ENCODE measurements at regions not wholly inside any gene's neighbourhood (a gene's known extent, or its start where the extent isn't known, plus 50 kb on each side); places are given as distances from the start of the nearest gene placed in this dataset.

DNA sequence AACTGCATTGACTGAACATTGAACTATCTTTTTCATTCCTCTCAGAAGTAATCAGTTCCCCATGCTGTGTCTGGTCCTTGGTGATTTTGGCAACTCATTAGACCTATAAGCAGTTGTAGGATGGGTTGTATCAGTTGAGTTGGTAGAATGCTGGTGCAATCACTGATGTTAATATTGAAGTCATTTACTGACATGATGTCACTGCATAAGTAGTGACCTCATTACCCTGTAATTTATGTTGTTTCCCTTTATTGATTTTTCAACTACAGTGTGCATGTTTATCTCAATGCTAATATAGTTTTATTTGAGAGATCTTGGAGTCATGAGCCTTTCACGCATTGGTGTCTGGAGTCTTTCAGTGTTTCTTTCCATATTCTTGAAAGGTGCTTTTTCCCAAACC is 275.0 kb downstream of the SPATA31D1 start:
- no peak for FAIRE-seq

DNA sequence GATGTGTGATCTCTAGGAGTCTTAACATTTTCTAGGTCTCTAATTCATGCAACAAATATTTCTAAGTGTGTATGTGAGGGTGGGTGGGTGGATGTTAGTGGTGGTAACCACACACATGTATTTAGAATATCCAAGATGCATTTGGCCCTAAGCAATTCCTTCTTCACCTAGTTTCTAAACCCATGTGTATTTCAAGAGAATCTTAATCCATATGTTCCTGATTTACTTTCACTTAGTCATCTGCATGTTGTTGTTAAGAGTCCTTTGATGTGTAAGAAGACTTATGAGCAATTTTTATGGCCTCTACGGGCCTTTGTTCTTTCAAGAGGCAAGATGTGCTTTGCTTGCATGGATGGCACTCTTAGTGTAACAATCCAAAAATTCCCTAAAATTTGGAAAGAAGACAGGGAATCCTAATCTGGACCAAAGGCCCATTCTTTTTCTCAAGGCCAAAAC is 282.6 kb downstream of the SPATA31D1 start:
- Histone ChIP-seq H3K27me3 (ENCODE audit: control insufficient read depth, insufficient read depth, low read length) (no peaks in the 10 kb centered on the region), H3K4me3 (ENCODE audit: low read depth, low read length) (no peak overlapping the region), H3K36me3 (ENCODE audit: control insufficient read depth, insufficient read depth, low read length) (no peaks in the 10 kb centered on the region)
- FAIRE-seq = no peak
- peak; percentile 39 for DNase-seq (ENCODE audit: low read depth)
- TF ChIP-seq, protein P1, sequence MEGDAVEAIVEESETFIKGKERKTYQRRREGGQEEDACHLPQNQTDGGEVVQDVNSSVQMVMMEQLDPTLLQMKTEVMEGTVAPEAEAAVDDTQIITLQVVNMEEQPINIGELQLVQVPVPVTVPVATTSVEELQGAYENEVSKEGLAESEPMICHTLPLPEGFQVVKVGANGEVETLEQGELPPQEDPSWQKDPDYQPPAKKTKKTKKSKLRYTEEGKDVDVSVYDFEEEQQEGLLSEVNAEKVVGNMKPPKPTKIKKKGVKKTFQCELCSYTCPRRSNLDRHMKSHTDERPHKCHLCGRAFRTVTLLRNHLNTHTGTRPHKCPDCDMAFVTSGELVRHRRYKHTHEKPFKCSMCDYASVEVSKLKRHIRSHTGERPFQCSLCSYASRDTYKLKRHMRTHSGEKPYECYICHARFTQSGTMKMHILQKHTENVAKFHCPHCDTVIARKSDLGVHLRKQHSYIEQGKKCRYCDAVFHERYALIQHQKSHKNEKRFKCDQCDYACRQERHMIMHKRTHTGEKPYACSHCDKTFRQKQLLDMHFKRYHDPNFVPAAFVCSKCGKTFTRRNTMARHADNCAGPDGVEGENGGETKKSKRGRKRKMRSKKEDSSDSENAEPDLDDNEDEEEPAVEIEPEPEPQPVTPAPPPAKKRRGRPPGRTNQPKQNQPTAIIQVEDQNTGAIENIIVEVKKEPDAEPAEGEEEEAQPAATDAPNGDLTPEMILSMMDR (IDR thresholded peaks at IDR 0.05; ENCODE audit: insufficient read depth, low read length, severe bottlenecking) = no peak

More for the DNA sequence above, 275.0 kb downstream of the SPATA31D1 start:
- no peak overlapping the region for H3K4me3 ChIP-seq (ENCODE audit: low read depth, low read length)
- TF ChIP-seq, protein P1 (IDR thresholded peaks at IDR 0.05; ENCODE audit: insufficient read depth, low read length, severe bottlenecking) = no peak
- H3K36me3 ChIP-seq (ENCODE audit: control insufficient read depth, insufficient read depth, low read length) = no peaks in the 10 kb centered on the region
- no peaks in the 10 kb centered on the region for H3K27me3 ChIP-seq (ENCODE audit: control insufficient read depth, insufficient read depth, low read length)
- no peak for DNase-seq (ENCODE audit: low read depth)

DNA sequence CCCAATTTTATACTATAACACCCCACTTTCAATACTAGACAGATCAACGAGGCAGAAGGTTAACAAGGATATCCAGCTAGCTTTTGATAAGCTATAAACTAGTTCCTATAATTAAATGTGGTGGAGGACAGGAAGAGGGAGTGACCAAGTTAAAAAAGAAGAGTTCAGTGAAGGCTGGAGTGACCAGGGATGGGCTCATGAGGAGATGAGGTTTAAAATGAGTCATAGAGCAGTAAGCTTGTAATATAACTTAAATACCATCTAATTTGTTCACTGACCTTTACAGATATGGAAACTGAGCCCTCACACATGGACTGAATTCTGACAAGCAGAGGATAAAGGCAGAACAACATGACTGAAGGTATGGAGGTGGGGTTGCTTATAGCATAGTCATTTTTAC is 284.5 kb downstream of the SPATA31D1 start:
- no peaks in the 10 kb centered on the region for H3K36me3 ChIP-seq (ENCODE audit: control insufficient read depth, insufficient read depth, low read length)
- DNase-seq (ENCODE audit: low read depth) = peak; percentile 36
- no peak for FAIRE-seq
- TF ChIP-seq, protein P1 (IDR thresholded peaks at IDR 0.05; ENCODE audit: insufficient read depth, low read length, severe bottlenecking) = no peak
- no peaks in the 10 kb centered on the region for H3K27me3 ChIP-seq (ENCODE audit: control insufficient read depth, insufficient read depth, low read length)
- H3K4me3 ChIP-seq (ENCODE audit: low read depth, low read length) = no peak overlapping the region

GRCh38 chr9:82275258-82275927 is 286.8 kb downstream of the SPATA31D1 start:
- Histone ChIP-seq H3K4me3 (ENCODE audit: low read depth, low read length) (no peak overlapping the region), H3K36me3 (ENCODE audit: control insufficient read depth, insufficient read depth, low read length) (no peaks in the 10 kb centered on the region), H3K27me3 (ENCODE audit: control insufficient read depth, insufficient read depth, low read length) (no peaks in the 10 kb centered on the region)
- DNase-seq (ENCODE audit: low read depth) (peak; percentile 45), FAIRE-seq (no peak)
- TF ChIP-seq, protein P1 (IDR thresholded peaks at IDR 0.05; ENCODE audit: insufficient read depth, low read length, severe bottlenecking) = no peak

DNA sequence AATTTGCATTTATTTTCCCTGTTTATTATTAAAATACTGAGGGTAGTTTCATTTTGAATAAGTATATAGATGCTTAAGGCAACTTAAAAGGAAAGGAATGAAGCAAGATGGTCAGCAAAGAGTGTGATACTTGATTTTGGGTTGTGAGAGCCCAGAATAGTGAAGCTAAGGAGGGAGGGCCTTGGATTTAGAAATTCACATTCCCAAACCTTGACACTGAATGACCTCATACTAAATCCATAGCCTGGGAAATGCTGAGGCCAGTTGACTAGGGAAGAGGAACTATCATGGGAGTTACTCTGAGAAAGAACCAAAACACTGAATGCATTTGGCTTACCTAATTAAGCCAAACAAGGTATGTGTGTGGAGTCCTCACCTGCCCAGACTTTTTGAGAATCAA is 292.5 kb downstream of the SPATA31D1 start:
- FAIRE-seq (no peak), DNase-seq (ENCODE audit: low read depth) (no peak)
- H3K27me3 ChIP-seq (ENCODE audit: control insufficient read depth, insufficient read depth, low read length) = no peaks in the 10 kb centered on the region
- no peak overlapping the region for H3K4me3 ChIP-seq (ENCODE audit: low read depth, low read length)
- H3K36me3 ChIP-seq (ENCODE audit: control insufficient read depth, insufficient read depth, low read length) = no peaks in the 10 kb centered on the region
- TF ChIP-seq, protein P1 (IDR thresholded peaks at IDR 0.05; ENCODE audit: insufficient read depth, low read length, severe bottlenecking) = no peak

DNA sequence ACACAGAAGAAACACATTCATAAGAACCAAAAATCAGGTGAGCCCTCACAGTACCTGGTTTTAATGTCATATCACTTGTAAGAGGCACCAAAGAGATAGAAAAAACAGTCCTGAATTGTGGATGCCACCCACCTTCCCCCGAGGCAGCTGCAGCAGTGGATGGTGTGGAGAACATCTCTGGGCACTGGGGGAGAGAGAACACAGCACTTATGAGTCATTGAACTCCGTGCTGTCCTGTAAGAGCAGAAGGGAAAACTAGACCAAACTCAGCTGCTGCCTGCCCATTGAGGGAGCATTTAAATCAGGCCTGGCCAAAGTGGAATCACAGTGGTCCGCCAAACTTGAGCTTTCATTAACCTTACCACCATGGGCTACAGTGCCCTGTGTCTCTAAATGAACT is 296.2 kb downstream of the SPATA31D1 start:
- TF ChIP-seq, protein P1 (IDR thresholded peaks at IDR 0.05; ENCODE audit: insufficient read depth, low read length, severe bottlenecking) = no peak
- no peak for FAIRE-seq
- no peaks in the 10 kb centered on the region for H3K36me3 ChIP-seq (ENCODE audit: control insufficient read depth, insufficient read depth, low read length)
- peak; percentile 17 for DNase-seq (ENCODE audit: low read depth)
- no peak overlapping the region for H3K4me3 ChIP-seq (ENCODE audit: low read depth, low read length)
- H3K27me3 ChIP-seq (ENCODE audit: control insufficient read depth, insufficient read depth, low read length) = no peaks in the 10 kb centered on the region

Data from bronchial epithelial cell (primary cell).